Left lung (tissue), 4 donors: ENCODE measurements at regions not wholly inside any gene's neighbourhood (a gene's known extent, or its start where the extent isn't known, plus 50 kb on each side); places are given as distances from the start of the nearest gene placed in this dataset.

ENCODE experiments used
- ATAC-seq: fragments of 200-7000 bp; cut with Tn5 transposase; one replicate; pipeline ENCODE4 v1.9.1; 2020; ENCODE audit warnings: moderate library complexity
- DNase-seq, 4 donors: peaks; one replicate each; pipeline ENCODE4 v3.0.0-alpha.2; 2013 to 2020
- H3K27ac ChIP-seq, 2 donors: fragments of 200-600 bp; sonication (generic) in 1 of 2; one replicate each; pipeline versions ENCODE4 v1.5.0 to v1.8.0; 2020 to 2021
- H3K27me3 ChIP-seq, 2 donors: fragments of 200-600 bp; sonication (generic) in 1 of 2; one replicate each; pipeline versions ENCODE4 v1.5.0 to v1.8.0; 2020 to 2021
- H3K36me3 ChIP-seq, 2 donors: fragments of 200-600 bp; sonication (generic) in 1 of 2; one replicate each; pipeline versions ENCODE4 v1.5.0 to v1.8.0; 2020 to 2021
- H3K4me1 ChIP-seq, 2 donors: fragments of 200-600 bp; one replicate each; pipeline ENCODE4 v1.8.0; 2021
- H3K4me3 ChIP-seq, 2 donors: fragments of 200-600 bp; sonication (generic) in 1 of 2; one replicate each; pipeline versions ENCODE4 v1.5.0 to v1.8.0; 2020 to 2021; ENCODE audit warnings: mild to moderate bottlenecking in 1 of 2
- H3K9me3 ChIP-seq, 2 donors: fragments of 200-600 bp; sonication (generic) in 1 of 2; one replicate each; pipeline versions ENCODE4 v1.5.0 to v1.8.0; 2020 to 2021
- intact Hi-C, 2 donors: fragments of 100-400 bp; cut with DNase I; formaldehyde crosslinking; loops; one replicate each; pipeline versions ENCODE4 v1.11.2 to v1.14.2; 2022
- TF ChIP-seq, protein P1 (sequence below), 2 donors: fragments of 200-600 bp; sonication (generic) in 1 of 2; IDR thresholded peaks; one replicate each; pipeline versions ENCODE4 v1.5.0 to v1.8.0; 2021; ENCODE audit warnings: antibody characterized with exemption in 2 of 2
- donor health status: DM: no; HTN: yes; CAD: no.
- donor health status: DM: no; HTN: no; CAD: no.

DNA sequence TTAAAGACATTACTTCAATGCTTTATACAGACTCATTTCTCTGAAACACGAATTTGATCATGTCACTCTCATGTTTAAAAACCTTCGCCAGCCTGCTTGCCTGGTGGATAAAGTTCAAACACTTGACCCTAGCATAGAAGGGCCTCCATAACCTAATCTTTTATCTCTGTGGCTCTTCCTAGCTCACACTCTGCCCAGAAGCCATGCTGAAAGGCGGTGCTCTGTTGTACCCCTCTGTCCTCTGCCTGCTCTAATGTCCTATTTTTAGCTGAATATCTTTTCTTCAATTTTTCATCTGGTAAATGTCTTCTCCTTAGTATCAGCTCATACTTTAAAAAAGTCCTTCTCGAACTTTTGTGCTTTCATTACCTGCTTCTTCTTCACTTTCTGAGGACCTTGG is 302.6 kb upstream of the BOD1L1 start:
- no peak for DNase-seq
- H3K27ac ChIP-seq = no peak overlapping the region
- no peaks in the 10 kb centered on the region for H3K9me3 ChIP-seq
- no peak for ATAC-seq
- TF ChIP-seq, protein P1, sequence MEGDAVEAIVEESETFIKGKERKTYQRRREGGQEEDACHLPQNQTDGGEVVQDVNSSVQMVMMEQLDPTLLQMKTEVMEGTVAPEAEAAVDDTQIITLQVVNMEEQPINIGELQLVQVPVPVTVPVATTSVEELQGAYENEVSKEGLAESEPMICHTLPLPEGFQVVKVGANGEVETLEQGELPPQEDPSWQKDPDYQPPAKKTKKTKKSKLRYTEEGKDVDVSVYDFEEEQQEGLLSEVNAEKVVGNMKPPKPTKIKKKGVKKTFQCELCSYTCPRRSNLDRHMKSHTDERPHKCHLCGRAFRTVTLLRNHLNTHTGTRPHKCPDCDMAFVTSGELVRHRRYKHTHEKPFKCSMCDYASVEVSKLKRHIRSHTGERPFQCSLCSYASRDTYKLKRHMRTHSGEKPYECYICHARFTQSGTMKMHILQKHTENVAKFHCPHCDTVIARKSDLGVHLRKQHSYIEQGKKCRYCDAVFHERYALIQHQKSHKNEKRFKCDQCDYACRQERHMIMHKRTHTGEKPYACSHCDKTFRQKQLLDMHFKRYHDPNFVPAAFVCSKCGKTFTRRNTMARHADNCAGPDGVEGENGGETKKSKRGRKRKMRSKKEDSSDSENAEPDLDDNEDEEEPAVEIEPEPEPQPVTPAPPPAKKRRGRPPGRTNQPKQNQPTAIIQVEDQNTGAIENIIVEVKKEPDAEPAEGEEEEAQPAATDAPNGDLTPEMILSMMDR (IDR thresholded peaks at IDR 0.05) = no peak
- H3K4me3 ChIP-seq = no peak overlapping the region
- intact Hi-C loops = no loop called here
- no peaks in the 10 kb centered on the region for H3K4me1 ChIP-seq
- H3K27me3 ChIP-seq = no peaks in the 10 kb centered on the region
- no peaks in the 10 kb centered on the region for H3K36me3 ChIP-seq

DNA sequence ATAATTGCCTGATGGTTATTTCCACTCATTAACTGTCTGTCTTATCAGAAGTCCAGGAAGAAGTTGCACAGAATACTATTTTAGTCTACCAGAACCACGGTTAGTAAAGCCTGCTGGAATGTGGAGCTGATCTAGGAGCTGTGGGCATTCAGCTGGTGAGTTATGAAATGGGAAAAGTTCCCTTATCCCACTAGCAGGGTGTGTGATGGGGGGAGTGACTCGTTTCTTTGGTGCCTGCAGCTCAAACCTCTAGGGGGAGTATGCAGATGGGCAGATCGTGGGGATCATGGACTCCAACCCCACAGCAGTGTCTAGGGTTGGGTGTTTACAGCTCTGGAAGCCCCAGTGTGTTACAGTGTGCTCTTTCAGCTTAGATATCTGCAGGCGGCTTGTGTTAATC is 305.7 kb upstream of the BOD1L1 start:
- Histone ChIP-seq H3K9me3 (no peaks in the 10 kb centered on the region), H3K27ac (no peak overlapping the region), H3K27me3 (no peaks in the 10 kb centered on the region), H3K4me3 (no peak overlapping the region), H3K4me1 (no peaks in the 10 kb centered on the region), H3K36me3 (no peaks in the 10 kb centered on the region)
- TF ChIP-seq, protein P1 (IDR thresholded peaks at IDR 0.05) = no peak
- DNase-seq = no peak
- ATAC-seq = no peak
- intact Hi-C loops = no loop called here

DNA sequence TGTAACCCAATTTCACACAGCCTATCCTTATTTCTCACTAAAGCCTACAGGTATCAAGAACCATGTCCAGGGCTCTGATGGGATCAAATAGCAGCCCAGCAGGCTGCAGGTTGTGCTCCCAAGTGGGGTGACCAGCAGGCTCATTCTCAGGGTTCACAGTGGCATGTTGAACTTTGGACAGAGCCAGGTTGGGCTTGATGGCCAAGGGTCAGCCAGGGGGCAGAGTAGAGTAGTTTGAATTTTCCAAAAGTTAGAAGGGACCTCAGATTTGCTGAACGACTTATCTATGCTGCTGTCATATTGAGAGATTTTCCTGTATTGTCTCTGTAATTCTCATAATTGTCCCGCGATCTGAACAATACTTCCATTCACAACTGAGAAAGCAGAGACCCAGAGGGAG is 310.8 kb upstream of the BOD1L1 start:
- H3K4me1 ChIP-seq = no peaks in the 10 kb centered on the region
- intact Hi-C loops = no loop called here
- H3K9me3 ChIP-seq = no peaks in the 10 kb centered on the region
- no peak overlapping the region for H3K27ac ChIP-seq
- DNase-seq (no peak), ATAC-seq (no peak)
- TF ChIP-seq, protein P1 (IDR thresholded peaks at IDR 0.05) = no peak
- H3K27me3 ChIP-seq = no peaks in the 10 kb centered on the region
- H3K36me3 ChIP-seq = no peaks in the 10 kb centered on the region
- H3K4me3 ChIP-seq = no peak overlapping the region

DNA sequence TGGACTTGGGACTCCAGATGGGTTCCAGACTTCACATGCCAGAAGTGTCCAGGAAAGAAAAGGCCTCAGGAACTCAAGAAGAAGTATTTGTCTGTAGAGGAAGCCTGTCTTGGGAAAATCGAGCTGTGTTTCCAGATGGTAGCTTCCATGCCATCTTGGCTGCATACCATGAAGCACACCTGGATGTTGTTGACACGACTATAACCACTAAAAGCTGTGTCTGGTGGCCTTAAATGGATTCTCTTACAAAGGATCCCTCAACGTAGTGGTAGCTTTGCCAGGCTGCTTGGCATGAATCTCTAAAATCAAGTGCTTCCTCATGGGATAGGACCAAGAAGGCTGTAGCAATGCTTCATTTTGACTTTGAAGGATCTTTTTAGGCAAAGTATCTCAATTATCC is 313.4 kb upstream of the BOD1L1 start:
- TF ChIP-seq, protein P1 (IDR thresholded peaks at IDR 0.05) = no peak
- no peak for ATAC-seq

DNA sequence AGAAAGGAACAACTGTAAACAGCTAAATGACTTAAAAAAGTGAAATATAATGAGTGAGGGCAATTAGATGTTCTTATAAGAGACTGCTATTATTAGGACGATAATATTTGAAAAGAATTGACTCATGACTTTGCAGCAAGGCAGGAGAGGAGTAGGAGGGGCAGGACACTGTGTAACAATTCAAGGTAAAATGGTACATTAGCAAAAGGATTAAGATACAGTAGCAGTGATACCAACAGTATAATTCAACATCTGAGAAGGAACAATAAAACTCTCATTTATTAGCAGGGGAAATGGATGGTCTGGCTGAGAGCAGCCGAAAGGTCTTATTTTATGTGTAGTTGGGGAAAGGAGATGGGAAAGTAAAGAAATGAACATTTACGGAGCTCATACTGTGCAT is 315.5 kb upstream of the BOD1L1 start:
- no peaks in the 10 kb centered on the region for H3K9me3 ChIP-seq
- no peak overlapping the region for H3K4me3 ChIP-seq
- intact Hi-C loops = no loop called here
- no peaks in the 10 kb centered on the region for H3K27me3 ChIP-seq
- no peaks in the 10 kb centered on the region for H3K36me3 ChIP-seq
- ATAC-seq (no peak), DNase-seq (no peak)
- TF ChIP-seq, protein P1 (IDR thresholded peaks at IDR 0.05) = no peak
- no peaks in the 10 kb centered on the region for H3K4me1 ChIP-seq
- H3K27ac ChIP-seq = no peak overlapping the region

More for the DNA sequence above, 313.4 kb upstream of the BOD1L1 start:
- no peak overlapping the region for H3K27ac ChIP-seq
- intact Hi-C loops = no loop called here
- H3K9me3 ChIP-seq = no peaks in the 10 kb centered on the region
- DNase-seq = no peak
- H3K4me3 ChIP-seq = no peak overlapping the region
- no peaks in the 10 kb centered on the region for H3K4me1 ChIP-seq
- no peaks in the 10 kb centered on the region for H3K27me3 ChIP-seq
- no peaks in the 10 kb centered on the region for H3K36me3 ChIP-seq
